CD14-positive monocyte (primary cell): ENCODE measurements at regions not wholly inside any gene's neighbourhood (a gene's known extent, or its start where the extent isn't known, plus 50 kb on each side); places are given as distances from the start of the nearest gene placed in this dataset.

Experiments
- DNase-seq, 3 donors: peaks; one replicate each; pipeline ENCODE4 v3.0.0-alpha.2; 2011 to 2022
- H2AFZ ChIP-seq: 2 replicates; pipeline ENCODE4 v1.6.0; 2012; ENCODE audit warnings: mild to moderate bottlenecking, low read depth, low read length, inconsistent platforms; ENCODE audit not compliant: insufficient read depth, poor library complexity, severe bottlenecking
- H3K27ac ChIP-seq, 2 donors: 1 replicate in 1 of 2; 2 replicates in 1 of 2; pipeline ENCODE4 v1.5.1; 2012 to 2013; ENCODE audit warnings: low read length in 2 of 2, control low read depth in 1 of 2, inconsistent platforms in 1 of 2, low read depth in 1 of 2, mild to moderate bottlenecking in 1 of 2
- H3K27me3 ChIP-seq, 2 donors: one replicate each; pipeline versions ENCODE4 v1.6.0 to v1.6.1; 2011 to 2013; ENCODE audit warnings: low read length in 2 of 2; ENCODE audit not compliant: control insufficient read depth in 2 of 2, insufficient read depth in 2 of 2
- H3K36me3 ChIP-seq, 2 donors: replicated peaks in 1 of 2; 1 replicate in 1 of 2; 2 replicates in 1 of 2; pipeline versions ENCODE4 v1.5.1 to v1.6.1; 2012 to 2013; ENCODE audit warnings: low read length in 2 of 2, control low read depth in 1 of 2, inconsistent platforms in 1 of 2, mild to moderate bottlenecking in 1 of 2; ENCODE audit not compliant: insufficient read depth in 2 of 2, control insufficient read depth in 1 of 2
- H3K4me1 ChIP-seq, 2 donors: 1 replicate in 1 of 2; 2 replicates in 1 of 2; pipeline versions ENCODE4 v1.5.1 to v1.6.1; 2012 to 2013; ENCODE audit warnings: low read length in 2 of 2, control low read depth in 1 of 2, inconsistent platforms in 1 of 2, mild to moderate bottlenecking in 1 of 2, moderate library complexity in 1 of 2; ENCODE audit not compliant: insufficient read depth in 2 of 2, control insufficient read depth in 1 of 2
- H3K4me2 ChIP-seq: replicated peaks from 2 replicates; pipeline ENCODE3; 2012; ENCODE audit warnings: low read length, moderate library complexity, mild to moderate bottlenecking; ENCODE audit not compliant: poor library complexity, severe bottlenecking; ENCODE audit errors: extremely low read depth
- H3K4me3 ChIP-seq, 3 experiments: fragments of 200-600 bp in 1 of 3; sonication (generic) in 1 of 3; replicated peaks in 1 of 3; 1 replicate in 2 of 3; 2 replicates in 1 of 3; pipeline ENCODE4 v1.5.1; 2011 to 2013; ENCODE audit warnings: low read length in 3 of 3, mild to moderate bottlenecking in 3 of 3, control low read depth in 2 of 3, low read depth in 2 of 3, inconsistent platforms in 1 of 3, moderate library complexity in 1 of 3
- H3K79me2 ChIP-seq: 2 replicates; pipeline ENCODE4 v1.6.0; 2012; ENCODE audit warnings: mild to moderate bottlenecking, control low read depth, inconsistent platforms, low read length, moderate library complexity; ENCODE audit not compliant: insufficient read depth
- H3K9ac ChIP-seq: 2 replicates; pipeline ENCODE4 v1.6.0; 2017; ENCODE audit warnings: low read length, mild to moderate bottlenecking; ENCODE audit not compliant: insufficient read depth, poor library complexity, severe bottlenecking
- H3K9me3 ChIP-seq, 2 donors: replicated peaks in 1 of 2; 1 replicate in 1 of 2; 2 replicates in 1 of 2; pipeline versions ENCODE4 v1.5.1 to v1.6.1; 2012 to 2013; ENCODE audit warnings: low read length in 2 of 2, control low read depth in 1 of 2; ENCODE audit not compliant: control insufficient read depth in 1 of 2, insufficient read depth in 1 of 2
- H4K20me1 ChIP-seq: 2 replicates; pipeline ENCODE4 v1.6.0; 2012; ENCODE audit warnings: mild to moderate bottlenecking, low read length, control low read depth, moderate library complexity; ENCODE audit not compliant: insufficient read depth
- H3K27ac Mint-ChIP-seq, 7 donors: one replicate each; pipeline ENCODE4 v1.8.0; 2020; ENCODE audit warnings: mild to moderate bottlenecking in 7 of 7, mixed read lengths in 7 of 7, moderate library complexity in 6 of 7, inconsistent platforms in 2 of 7
- H3K27me3 Mint-ChIP-seq, 3 donors: one replicate each; pipeline ENCODE4 v1.8.0; 2021 to 2022; ENCODE audit warnings: low read depth in 3 of 3, mild to moderate bottlenecking in 3 of 3, mixed read lengths in 3 of 3, moderate library complexity in 3 of 3, inconsistent platforms in 1 of 3
- H3K36me3 Mint-ChIP-seq, 2 donors: one replicate each; pipeline ENCODE4 v1.8.0; 2020; ENCODE audit warnings: mixed read lengths in 2 of 2, inconsistent platforms in 1 of 2, mild to moderate bottlenecking in 1 of 2
- H3K4me1 Mint-ChIP-seq: one replicate; pipeline ENCODE4 v1.8.0; 2020; ENCODE audit warnings: mild to moderate bottlenecking, mixed read lengths
- H3K4me3 Mint-ChIP-seq, 2 donors: one replicate each; pipeline ENCODE4 v1.8.0; 2020; ENCODE audit warnings: mild to moderate bottlenecking in 2 of 2, mixed read lengths in 2 of 2, moderate library complexity in 1 of 2
- H3K9me3 Mint-ChIP-seq, 7 donors: one replicate each; pipeline ENCODE4 v1.8.0; 2020 to 2022; ENCODE audit warnings: mixed read lengths in 7 of 7, mild to moderate bottlenecking in 6 of 7, moderate library complexity in 6 of 7, inconsistent platforms in 2 of 7
- CTCF ChIP-seq: fragments of 200-600 bp; IDR thresholded peaks from one replicate; pipeline ENCODE4 v1.8.0; 2022; ENCODE audit warnings: antibody characterized with exemption, mild to moderate bottlenecking
- WGBS: methylation state at CpG from one replicate; pipeline ENCODE4 v1.1.5; 2013; ENCODE audit warnings: missing lambda C conversion rate; ENCODE audit not compliant: insufficient coverage; 5-methylcytosine and 5-hydroxymethylcytosine counted together
- intact Hi-C, 2 donors: fragments of 100-400 bp; cut with micrococcal nuclease; formaldehyde crosslinking; loops; one replicate each; pipeline versions ENCODE4 v1.15.0 to v1.15.1; 2023

DNA sequence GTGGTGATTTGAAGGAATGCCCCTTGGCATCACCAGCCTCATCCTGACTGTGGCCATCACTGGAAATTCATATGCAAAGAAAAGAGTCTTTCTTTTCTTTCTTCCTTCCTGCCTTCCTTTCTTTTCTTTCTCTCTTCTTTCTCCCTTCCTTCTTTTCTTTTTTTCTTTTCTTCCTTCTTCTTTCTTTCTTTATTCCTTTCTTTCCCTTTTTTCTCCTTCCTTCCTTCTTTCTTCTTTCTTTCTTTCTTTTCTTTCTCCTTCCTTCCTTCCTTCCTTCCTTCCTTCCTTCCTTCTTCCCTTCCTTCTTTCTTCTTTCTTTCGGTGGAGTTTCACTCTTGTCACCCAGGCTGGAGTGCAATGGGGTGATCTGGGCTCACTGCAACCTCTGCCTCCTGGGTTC is 58.0 kb upstream of the TMEM132D start:
- no CpG with 5 or more reads among the region's 1 CpG for WGBS
- H3K4me1 ChIP-seq, result no peaks in the 10 kb centered on the region
- H3K4me1 Mint-ChIP-seq, result no peaks in the 10 kb centered on the region

DNA sequence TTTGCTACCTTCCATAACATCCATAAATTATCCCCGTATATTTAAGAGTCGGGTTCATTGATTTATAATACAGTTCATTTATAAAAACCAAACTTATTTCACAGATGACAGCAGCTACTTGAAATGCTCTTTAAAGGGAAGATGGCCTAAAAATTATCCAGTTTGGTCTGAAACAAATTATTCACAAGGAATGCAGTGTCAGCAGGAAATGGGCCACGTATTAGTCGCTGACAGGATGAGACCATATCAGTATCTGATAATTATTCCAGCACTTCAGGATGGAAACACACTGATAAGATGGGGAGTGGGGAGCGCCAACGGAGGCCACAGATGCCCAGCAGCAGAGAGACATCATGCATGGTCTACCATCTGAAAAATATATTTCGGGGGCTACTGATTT is 60.5 kb upstream of the TMEM132D start:
- Histone ChIP-seq H3K27me3 (no peaks in the 10 kb centered on the region), H4K20me1 (no peaks in the 10 kb centered on the region), H3K27ac (no peak overlapping the region), H3K36me3 (no peaks in the 10 kb centered on the region), H3K4me1 (no peaks in the 10 kb centered on the region), H3K79me2 (no peaks in the 10 kb centered on the region), H3K9ac (no peak overlapping the region), H3K4me3 (no peak overlapping the region), H3K9me3 (peaks cover 0 to 2% of the 10 kb centered on the region in 2 donors), H2AFZ (no peak overlapping the region), H3K4me2 (no peak overlapping the region)
- H3K27me3 Mint-ChIP-seq, result peaks cover 0 to 1% (median 1%) of the 10 kb centered on the region in 3 donors
- no peaks in the 10 kb centered on the region for H3K4me1 Mint-ChIP-seq
- no peak for DNase-seq
- H3K27ac Mint-ChIP-seq, result no peak overlapping the region
- H3K36me3 Mint-ChIP-seq, result no peaks in the 10 kb centered on the region
- 83% methylated on average over 3 of the region's 7 CpGs for WGBS
- peaks cover 0 to 12% (median 4%) of the 10 kb centered on the region in 7 donors for H3K9me3 Mint-ChIP-seq
- no peak overlapping the region for H3K4me3 Mint-ChIP-seq
- intact Hi-C loops, result no loop called here
- TF ChIP-seq CTCF, result no peak

More for the DNA sequence above, 58.0 kb upstream of the TMEM132D start:
- H3K4me3 Mint-ChIP-seq, result no peak overlapping the region
- H3K27me3 Mint-ChIP-seq, result peaks cover 0 to 1% (median 0%) of the 10 kb centered on the region in 3 donors
- intact Hi-C loops, result no loop called here
- Histone ChIP-seq H3K4me2 (no peak overlapping the region), H3K27ac (no peak overlapping the region), H3K4me3 (no peak overlapping the region), H4K20me1 (no peaks in the 10 kb centered on the region), H3K27me3 (no peaks in the 10 kb centered on the region), H3K36me3 (no peaks in the 10 kb centered on the region), H2AFZ (no peak overlapping the region), H3K79me2 (no peaks in the 10 kb centered on the region), H3K9me3 (peaks cover 0 to 2% of the 10 kb centered on the region in 2 donors), H3K9ac (no peak overlapping the region)
- H3K9me3 Mint-ChIP-seq, result peaks cover 0 to 12% (median 4%) of the 10 kb centered on the region in 7 donors
- TF ChIP-seq CTCF, result no peak
- H3K36me3 Mint-ChIP-seq, result no peaks in the 10 kb centered on the region
- no peak for DNase-seq
- H3K27ac Mint-ChIP-seq, result no peak overlapping the region
